Hepatocyte (in vitro differentiated cells): ENCODE measurements at regions not wholly inside any gene's neighbourhood (a gene's known extent, or its start where the extent isn't known, plus 50 kb on each side); places are given as distances from the start of the nearest gene placed in this dataset.

Experiments
- CTCF ChIP-seq: fragments of 200-600 bp; sonication (generic); IDR thresholded peaks from 2 replicates; pipeline ENCODE4 v1.5.1; 2016; ENCODE audit warnings: antibody characterized with exemption, mild to moderate bottlenecking; ENCODE audit not compliant: poor library complexity
- EZH2 ChIP-seq: fragments of 200-600 bp; sonication (generic); IDR thresholded peaks from 2 replicates; pipeline ENCODE4 v1.6.1; 2016; ENCODE audit warnings: antibody characterized with exemption, mild to moderate bottlenecking, borderline replicate concordance
- EZH2phosphoT487 ChIP-seq: fragments of 200-600 bp; sonication (generic); IDR thresholded peaks from one replicate; pipeline ENCODE4 v1.6.1; 2018; ENCODE audit warnings: antibody characterized with exemption, mild to moderate bottlenecking, low read depth, moderate library complexity; ENCODE audit not compliant: unreplicated experiment, severe bottlenecking

GRCh38 chr1:95352767-95353166 lies 118.8 kb downstream of the RWDD3 start:
- TF ChIP-seq CTCF (no peak), EZH2 (no peak), EZH2phosphoT487 (no peak)
